ENCODE measurements at regions not wholly inside any gene's neighbourhood (a gene's known extent, or its start where the extent isn't known, plus 50 kb on each side); places are given as distances from the start of the nearest gene placed in this dataset.

- TF ChIP-seq ZNF274 (IDR thresholded peaks at IDR 0.05; ENCODE audit: low read length), result no peak
- no peak for TF ChIP-seq ZNF274 (tag by site-specific recombination; IDR thresholded peaks at IDR 0.05; ENCODE audit: borderline replicate concordance)
- no peak for TF ChIP-seq CTCF (tag by site-specific recombination; IDR thresholded peaks at IDR 0.05)
- no peak for TF ChIP-seq ZNF596 (tag by site-specific recombination; IDR thresholded peaks at IDR 0.05)
- no peak for TF ChIP-seq TCF7L2 (IDR thresholded peaks at IDR 0.05; ENCODE audit: borderline replicate concordance, low read depth, low read length)
- TF ChIP-seq ZNF335 (tag by site-specific recombination; conservative IDR thresholded peaks at IDR 0.05), result no peak
- TF ChIP-seq YY1 (tag by site-specific recombination; IDR thresholded peaks at IDR 0.05), result no peak
- no peak for TF ChIP-seq ZNF433 (tag by site-specific recombination; IDR thresholded peaks at IDR 0.05; ENCODE audit: low read depth)
- no peak for TF ChIP-seq ZNF26 (tag by site-specific recombination; IDR thresholded peaks at IDR 0.05)
Observed at GRCh38 chr6:68139130-68139529, 496.0 kb upstream of the ADGRB3 start.

Data from HEK293 (cell line).